Upper lobe of right lung (tissue), 1 donor: ENCODE measurements at regions not wholly inside any gene's neighbourhood (a gene's known extent, or its start where the extent isn't known, plus 50 kb on each side); places are given as distances from the start of the nearest gene placed in this dataset.

Experiments used
- ATAC-seq: fragments of 200-7000 bp; cut with Tn5 transposase; one replicate; pipeline ENCODE4 v1.9.1; 2020; ENCODE audit warnings: mild to moderate bottlenecking, moderate library complexity
- DNase-seq: peaks from one replicate; pipeline ENCODE4 v3.0.0-alpha.2; 2020
- H3K27ac ChIP-seq: fragments of 200-600 bp; one replicate; pipeline ENCODE4 v1.8.0; 2022
- H3K27me3 ChIP-seq: fragments of 200-600 bp; one replicate; pipeline ENCODE4 v1.8.0; 2022; ENCODE audit warnings: mild to moderate bottlenecking
- H3K36me3 ChIP-seq: fragments of 200-600 bp; one replicate; pipeline ENCODE4 v1.8.0; 2022
- H3K4me1 ChIP-seq: fragments of 200-600 bp; one replicate; pipeline ENCODE4 v1.8.0; 2022
- H3K4me3 ChIP-seq: fragments of 200-600 bp; one replicate; pipeline ENCODE4 v1.8.0; 2022; ENCODE audit warnings: mild to moderate bottlenecking
- H3K9me3 ChIP-seq: fragments of 200-600 bp; one replicate; pipeline ENCODE4 v1.8.0; 2022
- intact Hi-C: fragments of 100-400 bp; cut with DNase I; formaldehyde crosslinking; loops from one replicate; pipeline ENCODE4 v1.11.0; 2022
- TF ChIP-seq, protein P1 (sequence below): fragments of 200-600 bp; IDR thresholded peaks from one replicate; pipeline ENCODE4 v1.8.0; 2022; ENCODE audit warnings: antibody characterized with exemption
- donor health status: DM: no; HTN: yes; CAD: no; lungs with severe emphysema.

DNA sequence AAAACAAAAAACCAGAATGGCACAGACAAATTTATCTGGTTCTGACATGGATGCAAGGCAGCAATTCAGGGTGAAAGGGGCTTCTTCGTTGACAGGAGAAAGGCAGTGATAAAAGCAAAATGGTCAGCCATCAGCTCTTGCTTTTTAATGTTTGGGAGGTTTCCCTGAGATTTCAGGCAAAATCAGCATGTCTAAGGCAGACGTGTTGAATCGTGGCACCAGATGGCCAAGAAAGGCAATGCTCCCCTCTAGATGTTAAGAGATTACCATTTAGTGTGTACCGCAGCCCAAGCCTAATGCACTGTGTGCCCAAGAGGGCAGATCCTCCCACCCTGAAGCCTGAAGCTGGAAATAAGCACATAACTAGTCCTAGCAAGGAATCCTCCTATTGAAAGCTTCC, 88.8 kb upstream of the GALNT18 start:
- Histone ChIP-seq H3K9me3 (no peaks in the 10 kb centered on the region), H3K4me1 (peaks cover 3% of the 10 kb centered on the region), H3K27ac (no peak overlapping the region), H3K36me3 (no peaks in the 10 kb centered on the region), H3K27me3 (no peaks in the 10 kb centered on the region), H3K4me3 (no peak overlapping the region)
- ATAC-seq (no peak), DNase-seq (no peak)
- TF ChIP-seq, protein P1, sequence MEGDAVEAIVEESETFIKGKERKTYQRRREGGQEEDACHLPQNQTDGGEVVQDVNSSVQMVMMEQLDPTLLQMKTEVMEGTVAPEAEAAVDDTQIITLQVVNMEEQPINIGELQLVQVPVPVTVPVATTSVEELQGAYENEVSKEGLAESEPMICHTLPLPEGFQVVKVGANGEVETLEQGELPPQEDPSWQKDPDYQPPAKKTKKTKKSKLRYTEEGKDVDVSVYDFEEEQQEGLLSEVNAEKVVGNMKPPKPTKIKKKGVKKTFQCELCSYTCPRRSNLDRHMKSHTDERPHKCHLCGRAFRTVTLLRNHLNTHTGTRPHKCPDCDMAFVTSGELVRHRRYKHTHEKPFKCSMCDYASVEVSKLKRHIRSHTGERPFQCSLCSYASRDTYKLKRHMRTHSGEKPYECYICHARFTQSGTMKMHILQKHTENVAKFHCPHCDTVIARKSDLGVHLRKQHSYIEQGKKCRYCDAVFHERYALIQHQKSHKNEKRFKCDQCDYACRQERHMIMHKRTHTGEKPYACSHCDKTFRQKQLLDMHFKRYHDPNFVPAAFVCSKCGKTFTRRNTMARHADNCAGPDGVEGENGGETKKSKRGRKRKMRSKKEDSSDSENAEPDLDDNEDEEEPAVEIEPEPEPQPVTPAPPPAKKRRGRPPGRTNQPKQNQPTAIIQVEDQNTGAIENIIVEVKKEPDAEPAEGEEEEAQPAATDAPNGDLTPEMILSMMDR, result no peak
- intact Hi-C loops, result no loop called here

DNA sequence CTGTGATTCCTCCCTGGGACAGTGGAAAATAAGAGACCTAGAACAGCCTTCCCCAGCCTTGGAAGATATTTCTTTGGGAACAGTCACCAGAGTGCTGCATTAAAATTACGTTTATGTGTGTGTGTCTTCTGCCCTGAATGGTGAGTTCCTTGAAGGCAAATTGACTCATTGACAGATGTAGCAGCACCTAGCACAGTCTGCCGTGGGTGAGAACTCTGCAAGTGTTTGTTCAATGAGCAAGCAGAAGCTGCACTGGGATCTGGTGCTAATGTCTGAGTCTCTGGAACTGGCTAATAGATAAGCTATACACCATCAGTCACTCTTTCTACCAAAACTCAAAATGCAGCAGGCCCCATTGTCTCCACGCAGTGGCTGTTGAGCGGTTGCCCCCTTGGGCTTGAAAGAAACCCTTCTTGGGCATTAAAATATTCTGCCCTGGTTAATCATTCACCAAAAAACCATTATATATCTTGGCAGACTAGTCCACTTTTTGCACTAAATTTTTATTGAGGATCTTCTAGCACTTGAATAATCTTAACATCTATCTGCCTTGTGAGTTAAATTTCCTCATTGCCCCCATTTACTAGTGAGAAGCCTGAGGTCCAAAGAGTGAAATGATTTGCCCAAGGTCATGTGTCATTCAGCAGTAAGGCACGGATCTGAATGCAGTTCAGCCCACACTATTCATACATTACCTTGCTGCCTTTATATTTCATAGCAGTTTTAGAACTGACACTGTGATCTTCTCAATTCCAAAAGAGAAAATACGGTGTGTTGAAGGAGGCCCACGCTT, 87.8 kb upstream of the GALNT18 start:
- no peak for ATAC-seq

DNA sequence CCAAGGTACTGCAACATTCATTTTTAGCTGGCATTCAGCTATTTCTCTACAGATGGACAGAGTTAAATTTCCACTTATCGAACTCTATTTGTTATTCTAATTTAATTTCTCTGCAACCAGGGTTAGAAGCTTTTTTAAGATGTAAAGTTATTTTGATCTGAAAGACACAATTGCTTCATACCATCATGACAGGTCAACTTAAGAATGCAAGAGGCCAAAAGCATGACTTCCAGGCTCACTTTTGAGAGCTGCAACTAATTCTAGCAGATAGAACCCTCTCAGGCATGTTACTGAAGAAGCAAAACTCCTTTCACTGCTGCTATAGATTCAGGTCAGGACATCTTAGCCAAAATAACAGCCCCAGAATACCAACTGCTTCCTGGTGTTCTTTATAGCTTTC, 86.5 kb upstream of the GALNT18 start:
- Histone ChIP-seq H3K4me1 (peaks cover 3% of the 10 kb centered on the region), H3K36me3 (no peaks in the 10 kb centered on the region), H3K4me3 (no peak overlapping the region), H3K27me3 (no peaks in the 10 kb centered on the region), H3K9me3 (no peaks in the 10 kb centered on the region), H3K27ac (no peak overlapping the region)
- intact Hi-C loops, result no loop called here
- TF ChIP-seq, protein P1, result no peak
- no peak for ATAC-seq
- no peak for DNase-seq

More for the DNA sequence above, 87.8 kb upstream of the GALNT18 start:
- no peak for DNase-seq
- TF ChIP-seq, protein P1, result no peak
- Histone ChIP-seq H3K27ac (no peak overlapping the region), H3K36me3 (no peaks in the 10 kb centered on the region), H3K4me3 (no peak overlapping the region), H3K27me3 (no peaks in the 10 kb centered on the region), H3K9me3 (no peaks in the 10 kb centered on the region), H3K4me1 (peaks cover 3% of the 10 kb centered on the region)
- intact Hi-C loops, result no loop called here

DNA sequence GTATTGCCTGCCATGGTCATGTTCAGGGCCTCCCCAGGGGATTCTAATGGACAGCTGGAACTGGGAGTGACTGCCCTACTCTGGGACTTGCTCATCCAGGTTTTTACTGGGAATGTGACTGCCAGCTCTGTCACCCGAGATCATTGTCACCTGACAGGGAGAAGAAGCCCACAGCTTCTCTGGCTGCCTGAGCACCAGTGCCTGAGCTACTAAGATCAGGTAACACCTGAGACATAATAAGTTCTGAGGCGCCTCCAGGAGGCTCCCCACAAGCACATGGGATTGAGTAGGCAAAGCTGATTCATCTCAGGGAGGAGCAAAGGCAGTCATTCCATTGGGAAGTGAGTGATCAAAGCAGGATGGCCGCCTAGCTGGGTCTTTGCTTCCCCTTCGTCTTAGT, 84.2 kb upstream of the GALNT18 start:
- TF ChIP-seq, protein P1, result no peak
- Histone ChIP-seq H3K9me3 (no peaks in the 10 kb centered on the region), H3K4me3 (no peak overlapping the region)

GRCh38 chr11:11703885-11704284, 82.1 kb upstream of the GALNT18 start:
- Histone ChIP-seq H3K27me3 (no peaks in the 10 kb centered on the region), H3K4me1 (peaks cover 3% of the 10 kb centered on the region), H3K36me3 (no peaks in the 10 kb centered on the region), H3K9me3 (no peaks in the 10 kb centered on the region), H3K4me3 (no peak overlapping the region), H3K27ac (no peak overlapping the region)
- intact Hi-C loops, result no loop called here
- TF ChIP-seq, protein P1, result no peak
- DNase-seq, result no peak
- no peak for ATAC-seq

More for the DNA sequence above, 84.2 kb upstream of the GALNT18 start:
- ATAC-seq (no peak), DNase-seq (no peak)
- no peaks in the 10 kb centered on the region for H3K36me3 ChIP-seq
- H3K27ac ChIP-seq, result no peak overlapping the region
- intact Hi-C loops, result no loop called here
- H3K4me1 ChIP-seq, result peaks cover 3% of the 10 kb centered on the region
- no peaks in the 10 kb centered on the region for H3K27me3 ChIP-seq
